NCI-H526 treated with DMSO at 0.1 percent for 48 hours (cell line): ENCODE measurements at regions not wholly inside any gene's neighbourhood (a gene's known extent, or its start where the extent isn't known, plus 50 kb on each side); places are given as distances from the start of the nearest gene placed in this dataset.
"Not testable (repeated sequence)": the region's sequence is repeated elsewhere in the genome, so short reads cannot be mapped to it uniquely, and the experiment has no call there.

ENCODE experiments used
- DNase-seq: peaks from one replicate; lab custom pipeline; 2025; lab: John Stamatoyannopoulos, UW

GRCh38 chr13:112263152-112263551 is 113.0 kb upstream of the SPACA7 start:
- no peak for DNase-seq

- DNase-seq = no peak
These were observed 108.5 kb upstream of the SPACA7 start for GRCh38 chr13:112267660-112268059.

- no peak for DNase-seq
These were observed 105.2 kb upstream of the SPACA7 start for GRCh38 chr13:112270951-112271350.

GRCh38 chr13:112286733-112287132 is 89.4 kb upstream of the SPACA7 start:
- not testable (repeated sequence) for DNase-seq

- no peak for DNase-seq
These were observed 55.9 kb upstream of the SPACA7 start for GRCh38 chr13:112320303-112320702.

- no peak for DNase-seq
These were observed 53.6 kb upstream of the SPACA7 start for GRCh38 chr13:112322557-112322956.

GRCh38 chr13:112324116-112324515 is 52.0 kb upstream of the SPACA7 start:
- no peak for DNase-seq

GRCh38 chr13:112325142-112325808 is 50.9 kb upstream of the SPACA7 start:
- no peak for DNase-seq

GRCh38 chr13:112325920-112326645 is 50.1 kb upstream of the SPACA7 start:
- DNase-seq = no peak
